Panc1 (cell line): ENCODE measurements at regions not wholly inside any gene's neighbourhood (a gene's known extent, or its start where the extent isn't known, plus 50 kb on each side); places are given as distances from the start of the nearest gene placed in this dataset.

ENCODE experiments used
- ATAC-seq: fragments of 200-7000 bp; cut with Tn5 transposase; 2 replicates; pipeline ENCODE4 v1.9.1; 2020; ENCODE audit warnings: mild to moderate bottlenecking, moderate library complexity
- BruUV-seq: library from RNA; stranded (reverse); fragments of 400-500 nt; replicated peaks from 2 replicates; lab custom pipeline; 2021; lab: Mats Ljungman, UMichigan
- CTCF ChIA-PET: fragments of 300-600 bp; sonication (Branson Sonifier 250); formaldehyde crosslinking; loops from one replicate; lab custom pipeline; 2022; ENCODE audit warnings: antibody characterized with exemption; lab: Charles Lee
- POLR2A ChIA-PET: fragments of 300-600 bp; sonication (Branson Sonifier 250); formaldehyde crosslinking; loops from one replicate; lab custom pipeline; 2022; ENCODE audit warnings: antibody characterized with exemption; lab: Charles Lee
- DNase-seq: peaks from one replicate; pipeline ENCODE4 v3.0.0-alpha.2; 2010; ENCODE audit warnings: low read depth, low spot score
- H3K27ac ChIP-seq: 2 replicates; pipeline ENCODE4 v1.5.1; 2011; ENCODE audit warnings: mild to moderate bottlenecking, low read length, inconsistent platforms
- H3K27me3 ChIP-seq: fragments of 200-500 bp; sonication (Bioruptor generic); 2 replicates; pipeline ENCODE4 v1.6.0; 2014; ENCODE audit warnings: low read length, inconsistent platforms; ENCODE audit not compliant: control insufficient read depth, insufficient read depth
- H3K36me3 ChIP-seq: fragments of 200-500 bp; sonication (Bioruptor generic); 2 replicates; pipeline ENCODE4 v1.5.1; 2014; ENCODE audit warnings: inconsistent platforms, mild to moderate bottlenecking, low read length, moderate library complexity; ENCODE audit not compliant: control insufficient read depth, insufficient read depth
- H3K4me1 ChIP-seq: 2 replicates; pipeline ENCODE4 v1.5.1; 2011; ENCODE audit warnings: inconsistent platforms, mild to moderate bottlenecking, low read length, moderate library complexity; ENCODE audit not compliant: control insufficient read depth, insufficient read depth
- H3K4me3 ChIP-seq, 2 experiments: 2 replicates each; pipeline ENCODE4 v1.5.1; 2011 to 2012; ENCODE audit warnings: low read depth in 2 of 2, low read length in 2 of 2, mild to moderate bottlenecking in 2 of 2, inconsistent platforms in 1 of 2, moderate library complexity in 1 of 2
- H3K9me3 ChIP-seq: fragments of 200-500 bp; sonication (Bioruptor generic); 2 replicates; pipeline ENCODE4 v1.5.1; 2014; ENCODE audit warnings: low read depth, mild to moderate bottlenecking, inconsistent platforms, low read length, moderate library complexity; ENCODE audit not compliant: control insufficient read depth, insufficient read depth
- CTCF ChIP-seq: fragments of 450-650 bp; IDR thresholded peaks from 2 replicates; pipeline ENCODE4 v1.5.1; 2017; ENCODE audit warnings: mild to moderate bottlenecking
- POLR2AphosphoS5 ChIP-seq: IDR thresholded peaks from 2 replicates; pipeline ENCODE4 v1.6.1; 2012; ENCODE audit warnings: mild to moderate bottlenecking, low read depth, low read length, moderate library complexity
- REST ChIP-seq, 2 experiments: IDR thresholded peaks; 2 replicates each; pipeline ENCODE4 v1.6.1; 2011 to 2012; ENCODE audit warnings: low read depth in 2 of 2, control low read depth in 1 of 2, low read length in 1 of 2, mild to moderate bottlenecking in 1 of 2, moderate library complexity in 1 of 2; ENCODE audit not compliant: insufficient read depth in 1 of 2
- SIN3A ChIP-seq: IDR thresholded peaks from 2 replicates; pipeline ENCODE4 v1.6.1; 2012; ENCODE audit warnings: low read depth, mild to moderate bottlenecking, low read length, moderate library complexity, borderline replicate concordance; ENCODE audit not compliant: insufficient read depth
- TCF7L2 ChIP-seq: IDR thresholded peaks from 2 replicates; pipeline ENCODE4 v1.6.1; 2011; ENCODE audit warnings: mild to moderate bottlenecking, low read depth, low read length, inconsistent platforms
- in situ Hi-C: cut with HindIII; loops from 2 replicates; pipeline ENCODE4 v1.10.0; 2016; ENCODE audit warnings: low sequenced_read_pairs, low pct_unique_long_range_greater_than_20kb
- intact Hi-C: fragments of 100-400 bp; cut with micrococcal nuclease; formaldehyde crosslinking; loops from one replicate; pipeline ENCODE4 v1.10.0; 2022; ENCODE audit not compliant: unreplicated experiment

- BruUV-seq = no TSS peak
Measured at GRCh38 chr17:77733576-77734296, 224.8 kb upstream of the TNRC6C start.

More at GRCh38 chr17:77733576-77734296, 224.8 kb upstream of the TNRC6C start:
- CTCF ChIA-PET = no interaction called here
- DNase-seq (no peak), ATAC-seq (no peak)
- Histone ChIP-seq H3K9me3 (peaks cover 14% of the 10 kb centered on the region), H3K27ac (no peak overlapping the region), H3K36me3 (no peaks in the 10 kb centered on the region), H3K27me3 (peaks cover 14% of the 10 kb centered on the region), H3K4me1 (peaks cover 6% of the 10 kb centered on the region), H3K4me3 (no peak overlapping the region)
- TF ChIP-seq TCF7L2 (no peak), POLR2AphosphoS5 (no peak), CTCF (no peak), REST (IDR thresholded peaks at IDR 0.05; ENCODE audit: insufficient read depth in 1 of 2, low read depth in 2 of 2, low read length in 1 of 2) (no peak), SIN3A (no peak)
- intact Hi-C loops (no loop called here), in situ Hi-C loops (no loop called here)
- POLR2A ChIA-PET = no interaction called here
